Stomach (tissue), 8 donors: ENCODE measurements at regions not wholly inside any gene's neighbourhood (a gene's known extent, or its start where the extent isn't known, plus 50 kb on each side); places are given as distances from the start of the nearest gene placed in this dataset.
A peak's percentile ranks its signal among the peaks of the same experiment; 100 is the strongest.

Experiments used
- DNase-seq, 2 donors: peaks; one replicate each; pipeline versions ENCODE4 v3.0.0 to v3.0.0-alpha.2; 2013 to 2019
- H3K27ac ChIP-seq, 5 donors: fragments of 200-600 bp in 4 of 5; sonication (generic) in 4 of 5; one replicate each; pipeline ENCODE4 v1.5.1; 2013 to 2019; ENCODE audit warnings: mild to moderate bottlenecking in 1 of 5, moderate library complexity in 1 of 5
- H3K27me3 ChIP-seq, 3 donors: fragments of 200-600 bp; sonication (generic); one replicate each; pipeline ENCODE4 v1.5.1; 2017 to 2019; ENCODE audit warnings: mixed run types in 1 of 3
- H3K36me3 ChIP-seq, 4 donors: fragments of 200-600 bp; sonication (generic); 1 replicate in 3 of 4; 2 replicates in 1 of 4; pipeline ENCODE4 v1.5.1; 2016 to 2019
- H3K4me1 ChIP-seq, 4 donors: fragments of 200-600 bp; sonication (generic); one replicate each; pipeline ENCODE4 v1.5.1; 2016 to 2019
- H3K4me3 ChIP-seq, 4 donors: fragments of 200-600 bp; sonication (generic) in 3 of 4; one replicate each; pipeline ENCODE4 v1.5.1; 2016 to 2019; ENCODE audit warnings: mild to moderate bottlenecking in 1 of 4
- H3K9me3 ChIP-seq, 4 donors: fragments of 200-600 bp; sonication (generic); one replicate each; pipeline ENCODE4 v1.5.1; 2016 to 2019
- CTCF ChIP-seq, 7 experiments: fragments of 450-650 bp in 4 of 7; fragments of 200-600 bp in 3 of 7; sonication (generic) in 3 of 7; IDR thresholded peaks; one replicate each; pipeline ENCODE4 v1.5.1; 2016 to 2019; ENCODE audit warnings: antibody characterized with exemption in 7 of 7, control low read depth in 2 of 7, mild to moderate bottlenecking in 1 of 7
- EP300 ChIP-seq: sonication (generic); formaldehyde crosslinking; IDR thresholded peaks from one replicate; pipeline ENCODE4 v1.6.1; 2017; ENCODE audit warnings: antibody characterized with exemption
- POLR2A ChIP-seq, 4 donors: fragments of 450-650 bp; IDR thresholded peaks; one replicate each; pipeline ENCODE4 v1.6.1; 2016; ENCODE audit warnings: antibody characterized with exemption in 4 of 4, control low read depth in 2 of 4, mild to moderate bottlenecking in 1 of 4, moderate library complexity in 1 of 4
- POLR2AphosphoS5 ChIP-seq, 3 donors: sonication (generic); formaldehyde crosslinking; IDR thresholded peaks; one replicate each; pipeline ENCODE4 v1.6.1; 2016; ENCODE audit warnings: antibody characterized with exemption in 3 of 3
- WGBS, 5 donors: extraction: QIAGEN DNeasy Blood & Tissue Kit in 3 of 5; methylation state at CpG; one replicate each; pipeline versions ENCODE4 v1.1.5 to v1.1.7; 2013 to 2018; 5-methylcytosine and 5-hydroxymethylcytosine counted together
- intact Hi-C: fragments of 100-400 bp; cut with DNase I; formaldehyde crosslinking; loops from one replicate; pipeline ENCODE4 v1.15.1; 2023; ENCODE audit warnings: low total_unique reads
- donor health status: healthy with polysubstance abuse.
- donor health status: Bipolar disorder and iron deficiency.
- donor health status: healthy.

GRCh38 chr2:100702438-100703109, 117.4 kb upstream of the NPAS2 start:
- 61 to 73% (median 65%) methylated on average over 5 of the region's 5 CpGs for WGBS, 5 donors
- Histone ChIP-seq H3K9me3 (peaks cover 0 to 4% (median 1%) of the 10 kb centered on the region in 4 donors), H3K36me3 (no peaks in the 10 kb centered on the region), H3K27ac (no peak overlapping the region), H3K4me1 (peaks cover 0 to 6% (median 0%) of the 10 kb centered on the region in 4 donors), H3K4me3 (no peak overlapping the region), H3K27me3 (no peaks in the 10 kb centered on the region)
- intact Hi-C loops: no loop called here
- no peak for TF ChIP-seq CTCF (IDR thresholded peaks at IDR 0.05)
- TF ChIP-seq POLR2A (IDR thresholded peaks at IDR 0.05): no peak
- TF ChIP-seq EP300: no peak
- no peak for TF ChIP-seq POLR2AphosphoS5 (IDR thresholded peaks at IDR 0.05)
- DNase-seq: no peak

- intact Hi-C loops: no loop called here
- no peaks in the 10 kb centered on the region for H3K36me3 ChIP-seq
- no peaks in the 10 kb centered on the region for H3K9me3 ChIP-seq
- TF ChIP-seq POLR2A (IDR thresholded peaks at IDR 0.05) (no peak), POLR2AphosphoS5 (IDR thresholded peaks at IDR 0.05) (no peak), CTCF (IDR thresholded peaks at IDR 0.05) (no peak), EP300 (no peak)
- H3K4me1 ChIP-seq: peaks cover 0 to 6% (median 0%) of the 10 kb centered on the region in 4 donors
- H3K27me3 ChIP-seq: no peaks in the 10 kb centered on the region
- 80 to 90% (median 82%) methylated on average over 5 of the region's 5 CpGs for WGBS, 5 donors
- peak in 1 of 2 donors; percentile 20 for DNase-seq
- H3K27ac ChIP-seq: no peak overlapping the region
- H3K4me3 ChIP-seq: no peak overlapping the region
Observed at GRCh38 chr2:100703213-100703612, 116.7 kb upstream of the NPAS2 start.

- Histone ChIP-seq H3K4me1 (peaks cover 0 to 6% (median 0%) of the 10 kb centered on the region in 4 donors), H3K36me3 (no peaks in the 10 kb centered on the region), H3K9me3 (no peaks in the 10 kb centered on the region), H3K27me3 (no peaks in the 10 kb centered on the region), H3K27ac (no peak overlapping the region), H3K4me3 (no peak overlapping the region)
- no peak for TF ChIP-seq EP300
- TF ChIP-seq CTCF (IDR thresholded peaks at IDR 0.05): no peak
- no peak for TF ChIP-seq POLR2A (IDR thresholded peaks at IDR 0.05)
- DNase-seq: no peak
- 63 to 88% (median 76%) methylated on average over 3 of the region's 3 CpGs for WGBS, 5 donors
- intact Hi-C loops: no loop called here
Observed at GRCh38 chr2:100703739-100704138, 116.2 kb upstream of the NPAS2 start.

GRCh38 chr2:100704156-100704555, 115.8 kb upstream of the NPAS2 start:
- no peaks in the 10 kb centered on the region for H3K36me3 ChIP-seq
- no peaks in the 10 kb centered on the region for H3K9me3 ChIP-seq
- TF ChIP-seq POLR2A (IDR thresholded peaks at IDR 0.05) (no peak), POLR2AphosphoS5 (IDR thresholded peaks at IDR 0.05) (no peak), EP300 (no peak)
- no peaks in the 10 kb centered on the region for H3K27me3 ChIP-seq
- intact Hi-C loops: no loop called here
- 89 to 94% (median 91%) methylated on average over 6 to 7 of the region's 7 CpGs for WGBS, 5 donors
- H3K4me1 ChIP-seq: peaks cover 0 to 6% (median 0%) of the 10 kb centered on the region in 4 donors
- H3K4me3 ChIP-seq: no peak overlapping the region
- no peak overlapping the region for H3K27ac ChIP-seq
- no peak for DNase-seq

GRCh38 chr2:100704711-100705110, 115.2 kb upstream of the NPAS2 start:
- TF ChIP-seq POLR2AphosphoS5 (IDR thresholded peaks at IDR 0.05) (no peak), EP300 (no peak), CTCF (IDR thresholded peaks at IDR 0.05) (no peak), POLR2A (IDR thresholded peaks at IDR 0.05) (no peak)
- intact Hi-C loops: no loop called here
- no peak for DNase-seq
- H3K4me1 ChIP-seq: peaks cover 0 to 6% (median 0%) of the 10 kb centered on the region in 4 donors
- no peaks in the 10 kb centered on the region for H3K9me3 ChIP-seq
- H3K4me3 ChIP-seq: no peak overlapping the region
- H3K27ac ChIP-seq: no peak overlapping the region
- no peaks in the 10 kb centered on the region for H3K36me3 ChIP-seq
- WGBS, 5 donors: 86 to 95% (median 88%) methylated on average over 8 of the region's 8 CpGs
- H3K27me3 ChIP-seq: no peaks in the 10 kb centered on the region
